Lung (tissue), 11 donors: ENCODE measurements at regions not wholly inside any gene's neighbourhood (a gene's known extent, or its start where the extent isn't known, plus 50 kb on each side); places are given as distances from the start of the nearest gene placed in this dataset.

Experiments
- ATAC-seq: fragments of 200-7000 bp; cut with Tn5 transposase; one replicate; pipeline ENCODE4 v1.9.1; 2020; ENCODE audit warnings: moderate number of reproducible peaks; ENCODE audit not compliant: insufficient read depth, low FRiP score
- DNase-seq, 3 donors: peaks; one replicate each; pipeline ENCODE4 v3.0.0-alpha.2; 2013 to 2017
- H3K27ac ChIP-seq, 2 donors: one replicate each; pipeline ENCODE4 v1.5.1; 2013; ENCODE audit warnings: mild to moderate bottlenecking in 2 of 2, moderate library complexity in 2 of 2, control low read depth in 1 of 2, inconsistent platforms in 1 of 2, low read depth in 1 of 2, low read length in 1 of 2
- H3K27me3 ChIP-seq, 3 donors: one replicate each; pipeline ENCODE4 v1.5.1; 2013; ENCODE audit warnings: low read length in 2 of 3; ENCODE audit not compliant: control insufficient read depth in 3 of 3, insufficient read depth in 3 of 3
- H3K36me3 ChIP-seq, 4 donors: one replicate each; pipeline ENCODE4 v1.5.1; 2013; ENCODE audit warnings: low read length in 4 of 4, mild to moderate bottlenecking in 1 of 4, moderate library complexity in 1 of 4; ENCODE audit not compliant: control insufficient read depth in 4 of 4, insufficient read depth in 4 of 4
- H3K4me1 ChIP-seq, 5 donors: one replicate each; pipeline ENCODE4 v1.5.1; 2013; ENCODE audit warnings: low read length in 5 of 5, mild to moderate bottlenecking in 2 of 5, moderate library complexity in 1 of 5; ENCODE audit not compliant: control insufficient read depth in 5 of 5, insufficient read depth in 5 of 5
- H3K4me3 ChIP-seq: one replicate; pipeline ENCODE4 v1.5.1; 2013; ENCODE audit warnings: mild to moderate bottlenecking, control low read depth, moderate library complexity
- H3K9ac ChIP-seq, 2 donors: one replicate each; pipeline ENCODE4 v1.5.1; 2013; ENCODE audit warnings: low read length in 2 of 2, control low read depth in 1 of 2; ENCODE audit not compliant: insufficient read depth in 1 of 2
- H3K9me3 ChIP-seq, 4 donors: one replicate each; pipeline ENCODE4 v1.5.1; 2013; ENCODE audit warnings: low read length in 3 of 4, mild to moderate bottlenecking in 1 of 4, moderate library complexity in 1 of 4; ENCODE audit not compliant: control insufficient read depth in 4 of 4, insufficient read depth in 3 of 4
- CTCF ChIP-seq: IDR thresholded peaks from 2 replicates; pipeline ENCODE4 v1.5.1; 2012; ENCODE audit warnings: mild to moderate bottlenecking; ENCODE audit errors: control extremely low read depth, extremely low read depth
- WGBS, 2 donors: extraction: QIAGEN DNeasy Blood & Tissue Kit; methylation state at CpG; one replicate each; pipeline ENCODE4 v1.1.7; 2013; 5-methylcytosine and 5-hydroxymethylcytosine counted together
- donor health status: control.
- donor health status: control.
- donor health status: Bipolar disorder and iron deficiency.
- donor health status: healthy.
- donor health status: DM: yes; HTN: yes; CAD: no.

GRCh38 chr7:97418312-97418711, 300.8 kb downstream of the SDHAF3 start:
- WGBS, 2 donors = 92 to 93% methylated on average over 2 of the region's 2 CpGs
- ATAC-seq = no peak
- H3K4me3 ChIP-seq = no peak overlapping the region

GRCh38 chr7:97419898-97420297, 302.4 kb downstream of the SDHAF3 start:
- no peak for TF ChIP-seq CTCF

More at GRCh38 chr7:97418312-97418711, 300.8 kb downstream of the SDHAF3 start:
- H3K4me1 ChIP-seq = no peaks in the 10 kb centered on the region
- H3K27ac ChIP-seq = no peak overlapping the region
- no peaks in the 10 kb centered on the region for H3K36me3 ChIP-seq
- DNase-seq = no peak
- no peaks in the 10 kb centered on the region for H3K27me3 ChIP-seq
- no peaks in the 10 kb centered on the region for H3K9me3 ChIP-seq
- TF ChIP-seq CTCF = no peak
- H3K9ac ChIP-seq = no peak overlapping the region

GRCh38 chr7:97421307-97421930, 303.9 kb downstream of the SDHAF3 start:
- H3K9me3 ChIP-seq = no peaks in the 10 kb centered on the region
- no peaks in the 10 kb centered on the region for H3K4me1 ChIP-seq
- no peak overlapping the region for H3K27ac ChIP-seq
- ATAC-seq = no peak
- 79 to 85% methylated on average over 4 of the region's 4 CpGs for WGBS, 2 donors
- no peaks in the 10 kb centered on the region for H3K36me3 ChIP-seq
- no peak overlapping the region for H3K4me3 ChIP-seq
- no peak for DNase-seq
- TF ChIP-seq CTCF = no peak
- no peaks in the 10 kb centered on the region for H3K27me3 ChIP-seq
- no peak overlapping the region for H3K9ac ChIP-seq

More at GRCh38 chr7:97419898-97420297, 302.4 kb downstream of the SDHAF3 start:
- DNase-seq (no peak), ATAC-seq (no peak)
- Histone ChIP-seq H3K4me1 (no peaks in the 10 kb centered on the region), H3K27me3 (no peaks in the 10 kb centered on the region), H3K4me3 (no peak overlapping the region), H3K27ac (no peak overlapping the region), H3K9me3 (no peaks in the 10 kb centered on the region), H3K36me3 (no peaks in the 10 kb centered on the region), H3K9ac (no peak overlapping the region)
- 85 to 88% methylated on average over 5 of the region's 5 CpGs for WGBS, 2 donors

GRCh38 chr7:97422046-97422445, 304.5 kb downstream of the SDHAF3 start:
- H3K27ac ChIP-seq = no peak overlapping the region
- H3K4me3 ChIP-seq = no peak overlapping the region
- ATAC-seq = no peak
- H3K9me3 ChIP-seq = no peaks in the 10 kb centered on the region
- H3K4me1 ChIP-seq = no peaks in the 10 kb centered on the region
- no peak for DNase-seq
- no peak for TF ChIP-seq CTCF
- WGBS, 2 donors = 96 to 98% methylated on average over 1 of the region's 1 CpG
- H3K36me3 ChIP-seq = no peaks in the 10 kb centered on the region
- no peak overlapping the region for H3K9ac ChIP-seq
- H3K27me3 ChIP-seq = no peaks in the 10 kb centered on the region
